Stimulated activated CD8-positive, alpha-beta memory T cell treated with anti-CD3 and anti-CD28 coated beads, Interleukin-15, amount 100 ng/mL, for 1 hour (primary cell): ENCODE measurements at regions not wholly inside any gene's neighbourhood (a gene's known extent, or its start where the extent isn't known, plus 50 kb on each side); places are given as distances from the start of the nearest gene placed in this dataset.

Experiments used
- DNase-seq: peaks from one replicate; pipeline ENCODE4 v3.0.0-alpha.2; 2020; ENCODE audit warnings: low read depth

GRCh38 chr21:24339406-24339805 is 1267.9 kb downstream of the MRPL39 start:
- no peak for DNase-seq

- DNase-seq = no peak
Observed at GRCh38 chr21:24336491-24336890, 1270.8 kb downstream of the MRPL39 start.

- no peak for DNase-seq
Observed at GRCh38 chr21:24323536-24323935, 1283.7 kb downstream of the MRPL39 start.

GRCh38 chr21:24316277-24316922 is 1290.9 kb downstream of the MRPL39 start:
- no peak for DNase-seq

- no peak for DNase-seq
Observed at GRCh38 chr21:24310788-24311187, 1296.5 kb downstream of the MRPL39 start.

- no peak for DNase-seq
Observed at GRCh38 chr21:24308183-24308582, 1299.1 kb downstream of the MRPL39 start.

- DNase-seq = no peak
Observed at GRCh38 chr21:24302400-24302799, 1304.9 kb downstream of the MRPL39 start.

- no peak for DNase-seq
Observed at GRCh38 chr21:24298040-24298439, 1309.2 kb downstream of the MRPL39 start.

- no peak for DNase-seq
Observed at GRCh38 chr21:24294171-24294570, 1313.1 kb downstream of the MRPL39 start.

GRCh38 chr21:24290151-24290833 is 1317.0 kb downstream of the MRPL39 start:
- DNase-seq = no peak

GRCh38 chr21:24289539-24289938 is 1317.7 kb downstream of the MRPL39 start:
- no peak for DNase-seq

- no peak for DNase-seq
Observed at GRCh38 chr21:24280596-24280995, 1326.7 kb downstream of the MRPL39 start.

GRCh38 chr21:24278711-24279110 is 1328.6 kb downstream of the MRPL39 start:
- DNase-seq = no peak

- no peak for DNase-seq
Observed at GRCh38 chr21:24276204-24276603, 1331.1 kb downstream of the MRPL39 start.

- DNase-seq = no peak
Observed at GRCh38 chr21:24275616-24276015, 1331.7 kb downstream of the MRPL39 start.

GRCh38 chr21:24272521-24272938 is 1334.8 kb downstream of the MRPL39 start:
- no peak for DNase-seq

- DNase-seq = no peak
Observed at GRCh38 chr21:24265987-24266386, 1341.3 kb downstream of the MRPL39 start.

- DNase-seq = no peak
Observed at GRCh38 chr21:24260751-24261150, 1346.5 kb downstream of the MRPL39 start.

GRCh38 chr21:24259241-24259640 is 1348.0 kb downstream of the MRPL39 start:
- DNase-seq = no peak

- no peak for DNase-seq
Observed at GRCh38 chr21:24255591-24255990, 1351.7 kb downstream of the MRPL39 start.

GRCh38 chr21:24225431-24225830 is 1381.8 kb downstream of the MRPL39 start:
- DNase-seq = no peak

GRCh38 chr21:24224422-24224821 is 1382.9 kb downstream of the MRPL39 start:
- DNase-seq = no peak

GRCh38 chr21:24223624-24224023 is 1383.7 kb downstream of the MRPL39 start:
- DNase-seq = no peak

- no peak for DNase-seq
Observed at GRCh38 chr21:24222676-24223075, 1384.6 kb downstream of the MRPL39 start.
